SK-N-SH (cell line): ENCODE measurements at regions not wholly inside any gene's neighbourhood (a gene's known extent, or its start where the extent isn't known, plus 50 kb on each side); places are given as distances from the start of the nearest gene placed in this dataset.

ENCODE experiments used
- CTCF ChIA-PET: fragments of 300-600, 350-600 bp; formaldehyde crosslinking; extraction: SDS; loops from one replicate; lab custom pipeline; 2021; lab: Yijun Ruan, JAX
- POLR2A ChIA-PET: fragments of 350-600 bp; sonication (Branson Sonifier 250); formaldehyde crosslinking; extraction: SDS; loops from one replicate; lab custom pipeline; 2020; ENCODE audit warnings: antibody characterized with exemption, inconsistent platforms; lab: Yijun Ruan, JAX
- DNase-seq: peaks from one replicate; pipeline ENCODE4 v3.0.0; 2012
- H2AFZ ChIP-seq: fragments of 200-600 bp; sonication (generic); 2 replicates; pipeline ENCODE4 v1.8.1; 2016; ENCODE audit warnings: antibody characterized with exemption, mild to moderate bottlenecking, low read depth
- H3F3A ChIP-seq: fragments of 200-600 bp; sonication (generic); replicated peaks from 2 replicates; pipeline ENCODE3; 2016; ENCODE audit warnings: antibody characterized with exemption, mild to moderate bottlenecking; ENCODE audit not compliant: insufficient read depth
- H3K27ac ChIP-seq, 2 experiments: fragments of 200-500 bp in 1 of 2; fragments of 200-600 bp in 1 of 2; sonication (Bioruptor generic) in 1 of 2; sonication (generic), shearing (Covaris generic) in 1 of 2; 2 replicates each; pipeline versions ENCODE4 v1.5.1 to v1.6.1; 2014 to 2016; ENCODE audit warnings: low read depth in 2 of 2, inconsistent platforms in 1 of 2, low read length in 1 of 2, mild to moderate bottlenecking in 1 of 2, mixed read lengths in 1 of 2
- H3K27me3 ChIP-seq: fragments of 200-600 bp; sonication (generic), shearing (Covaris generic); 2 replicates; pipeline ENCODE4 v1.6.1; 2016; ENCODE audit warnings: mixed run types; ENCODE audit not compliant: insufficient read depth
- H3K36me3 ChIP-seq, 2 experiments: fragments of 200-500 bp in 1 of 2; fragments of 200-600 bp in 1 of 2; sonication (Bioruptor generic) in 1 of 2; sonication (generic) in 1 of 2; replicated peaks in 1 of 2; 2 replicates each; pipeline versions ENCODE3 to v1.5.1; 2014 to 2016; ENCODE audit warnings: low read length in 1 of 2, mild to moderate bottlenecking in 1 of 2; ENCODE audit not compliant: insufficient read depth in 2 of 2, control insufficient read depth in 1 of 2
- H3K4me1 ChIP-seq, 2 experiments: fragments of 200-500 bp in 1 of 2; fragments of 200-600 bp in 1 of 2; sonication (Bioruptor generic) in 1 of 2; sonication (generic), shearing (Covaris generic) in 1 of 2; 2 replicates each; pipeline versions ENCODE4 v1.5.1 to v1.6.1; 2014 to 2016; ENCODE audit warnings: low read depth in 1 of 2, low read length in 1 of 2, mixed run types in 1 of 2; ENCODE audit not compliant: insufficient read depth in 2 of 2, control insufficient read depth in 1 of 2
- H3K4me2 ChIP-seq: fragments of 200-600 bp; sonication (generic), shearing (Covaris generic); 2 replicates; pipeline ENCODE4 v1.6.1; 2017; ENCODE audit warnings: mixed run types
- H3K4me3 ChIP-seq, 2 experiments: fragments of 200-500 bp in 1 of 2; fragments of 200-600 bp in 1 of 2; sonication (Bioruptor generic) in 1 of 2; sonication (generic), shearing (Covaris generic) in 1 of 2; 2 replicates each; pipeline versions ENCODE4 v1.5.1 to v1.8.1; 2014 to 2016; ENCODE audit warnings: low read depth in 2 of 2, inconsistent platforms in 1 of 2, low read length in 1 of 2, mild to moderate bottlenecking in 1 of 2, mixed read lengths in 1 of 2, moderate library complexity in 1 of 2
- H3K79me2 ChIP-seq: fragments of 200-600 bp; sonication (generic); 2 replicates; pipeline ENCODE4 v1.8.1; 2017; ENCODE audit warnings: mild to moderate bottlenecking; ENCODE audit not compliant: insufficient read depth
- H3K9ac ChIP-seq: fragments of 200-600 bp; sonication (generic); 2 replicates; pipeline ENCODE4 v1.6.1; 2017; ENCODE audit warnings: mixed run types
- H3K9me2 ChIP-seq: fragments of 200-600 bp; sonication (generic); 2 replicates; pipeline ENCODE4 v1.6.1; 2017; ENCODE audit warnings: mixed run types
- H3K9me3 ChIP-seq: fragments of 200-600 bp; sonication (generic); 2 replicates; pipeline ENCODE4 v1.6.1; 2017; ENCODE audit warnings: mixed run types, mild to moderate bottlenecking, moderate library complexity
- H4K20me1 ChIP-seq: fragments of 200-600 bp; sonication (generic); 2 replicates; pipeline ENCODE4 v1.6.1; 2017; ENCODE audit warnings: mild to moderate bottlenecking, mixed run types; ENCODE audit not compliant: insufficient read depth
- CHD2 ChIP-seq: fragments of 150-350 bp; IDR thresholded peaks from 2 replicates; pipeline ENCODE4 v1.6.1; 2018; ENCODE audit warnings: low read length; ENCODE audit not compliant: partially characterized antibody
- EP300 ChIP-seq, 2 experiments: IDR thresholded peaks; 2 replicates each; pipeline versions ENCODE4 v1.4.0 to v1.6.1; 2012; ENCODE audit warnings: borderline replicate concordance in 1 of 2, low read depth in 1 of 2, low read length in 1 of 2
- EZH2phosphoT487 ChIP-seq: fragments of 200-600 bp; sonication (generic); IDR thresholded peaks from 2 replicates; pipeline ENCODE4 v1.6.1; 2017; ENCODE audit warnings: low read depth, mixed run types, mild to moderate bottlenecking, antibody characterized with exemption, moderate library complexity, borderline replicate concordance
- GABPA ChIP-seq: IDR thresholded peaks from 2 replicates; pipeline ENCODE4 v1.4.0; 2012; ENCODE audit warnings: low read depth, mild to moderate bottlenecking
- JUND ChIP-seq: IDR thresholded peaks from 2 replicates; pipeline ENCODE4 v1.4.0; 2012
- NRF1 ChIP-seq: IDR thresholded peaks from 2 replicates; pipeline ENCODE4 v1.6.1; 2012; ENCODE audit warnings: low read depth, mild to moderate bottlenecking, low read length
- RAD21 ChIP-seq: IDR thresholded peaks from 2 replicates; pipeline ENCODE4 v1.6.1; 2012; ENCODE audit warnings: mild to moderate bottlenecking, low read length
- RCOR1 ChIP-seq: fragments of 150-350 bp; IDR thresholded peaks from 2 replicates; pipeline ENCODE4 v1.6.1; 2017; ENCODE audit warnings: antibody characterized with exemption, low read length
- RFX5 ChIP-seq: IDR thresholded peaks from 2 replicates; pipeline ENCODE4 v1.6.1; 2012; ENCODE audit warnings: mild to moderate bottlenecking, improper control_type of control experiment, low read length
- SMC3 ChIP-seq: IDR thresholded peaks from 2 replicates; pipeline ENCODE4 v1.6.1; 2012; ENCODE audit warnings: low read depth, low read length, improper control_type of control experiment
- TAF1 ChIP-seq: IDR thresholded peaks from 2 replicates; pipeline ENCODE4 v1.6.1; 2012; ENCODE audit warnings: low read depth, mild to moderate bottlenecking, low read length, moderate library complexity, borderline replicate concordance
- TEAD4 ChIP-seq: IDR thresholded peaks from 2 replicates; pipeline ENCODE4 v1.4.0; 2012; ENCODE audit warnings: mild to moderate bottlenecking, borderline replicate concordance; ENCODE audit not compliant: insufficient read depth
- YY1 ChIP-seq: IDR thresholded peaks from 2 replicates; pipeline ENCODE4 v1.4.0; 2012; ENCODE audit warnings: low read depth, mild to moderate bottlenecking
- WGBS: methylation state at CpG from one replicate; pipeline ENCODE4 v1.1.6; 2017; ENCODE audit warnings: low lambda C conversion rate; 5-methylcytosine and 5-hydroxymethylcytosine counted together
- TF ChIP-seq, protein P1 (sequence below): fragments of 200-600 bp; sonication (generic); IDR thresholded peaks from 2 replicates; pipeline ENCODE4 v1.6.1; 2017; ENCODE audit warnings: antibody characterized with exemption, mild to moderate bottlenecking, moderate library complexity
- TF ChIP-seq, protein P2 (sequence below): IDR thresholded peaks from 2 replicates; pipeline ENCODE4 v1.4.0; 2012; ENCODE audit warnings: low read depth, borderline replicate concordance

DNA sequence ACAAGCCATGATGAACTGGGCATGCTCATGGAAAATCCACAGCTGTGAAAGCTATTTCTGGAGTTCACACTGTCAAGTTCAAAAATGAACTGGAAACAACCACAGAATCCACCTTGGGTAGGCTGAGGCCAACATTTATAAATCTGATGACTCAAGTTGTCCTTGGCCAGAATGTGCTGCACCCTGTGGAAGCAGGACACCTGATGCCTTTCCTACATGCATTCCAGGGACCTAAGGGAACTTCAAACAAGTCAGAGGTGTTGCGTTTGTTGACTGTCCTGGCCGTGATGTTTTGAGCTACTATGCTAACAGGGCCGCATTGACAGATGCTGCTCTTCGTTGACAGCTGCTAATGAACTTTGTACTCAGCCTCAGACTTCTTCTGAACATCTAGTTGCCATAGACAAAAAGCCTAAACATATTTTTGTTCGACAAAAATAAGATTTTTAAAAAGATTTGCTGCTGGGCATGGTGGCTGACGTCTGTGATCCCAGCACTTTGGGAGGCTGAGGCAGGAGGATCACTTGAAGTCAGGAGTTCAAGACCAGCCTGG is 127.9 kb upstream of the SLC45A1 start:
- TF ChIP-seq RAD21 (no peak), JUND (no peak), RFX5 (no peak)
- TF ChIP-seq, protein P1, sequence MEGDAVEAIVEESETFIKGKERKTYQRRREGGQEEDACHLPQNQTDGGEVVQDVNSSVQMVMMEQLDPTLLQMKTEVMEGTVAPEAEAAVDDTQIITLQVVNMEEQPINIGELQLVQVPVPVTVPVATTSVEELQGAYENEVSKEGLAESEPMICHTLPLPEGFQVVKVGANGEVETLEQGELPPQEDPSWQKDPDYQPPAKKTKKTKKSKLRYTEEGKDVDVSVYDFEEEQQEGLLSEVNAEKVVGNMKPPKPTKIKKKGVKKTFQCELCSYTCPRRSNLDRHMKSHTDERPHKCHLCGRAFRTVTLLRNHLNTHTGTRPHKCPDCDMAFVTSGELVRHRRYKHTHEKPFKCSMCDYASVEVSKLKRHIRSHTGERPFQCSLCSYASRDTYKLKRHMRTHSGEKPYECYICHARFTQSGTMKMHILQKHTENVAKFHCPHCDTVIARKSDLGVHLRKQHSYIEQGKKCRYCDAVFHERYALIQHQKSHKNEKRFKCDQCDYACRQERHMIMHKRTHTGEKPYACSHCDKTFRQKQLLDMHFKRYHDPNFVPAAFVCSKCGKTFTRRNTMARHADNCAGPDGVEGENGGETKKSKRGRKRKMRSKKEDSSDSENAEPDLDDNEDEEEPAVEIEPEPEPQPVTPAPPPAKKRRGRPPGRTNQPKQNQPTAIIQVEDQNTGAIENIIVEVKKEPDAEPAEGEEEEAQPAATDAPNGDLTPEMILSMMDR, result no peak
- ChIA-PET CTCF (no interaction called here), POLR2A (no interaction called here)
- H3K9ac ChIP-seq, result no peak overlapping the region
- no peaks in the 10 kb centered on the region for H3K79me2 ChIP-seq
- DNase-seq, result no peak
- no peak overlapping the region for H3K4me2 ChIP-seq
- H3K9me3 ChIP-seq, result no peaks in the 10 kb centered on the region
- H3K9me2 ChIP-seq, result no peaks in the 10 kb centered on the region
- no peak overlapping the region for H3K27ac ChIP-seq
- H3K4me1 ChIP-seq, result peaks cover 0 to 3% of the 10 kb centered on the region in 2 experiments; a peak in 1 of 4 replicates
- no peaks in the 10 kb centered on the region for H3K36me3 ChIP-seq
- H3K4me3 ChIP-seq, result no peak overlapping the region
- 82% methylated on average over 6 of the region's 6 CpGs for WGBS
- H4K20me1 ChIP-seq, result no peaks in the 10 kb centered on the region
- H3K27me3 ChIP-seq, result no peaks in the 10 kb centered on the region
- no peak overlapping the region for H2AFZ ChIP-seq
- peaks cover 3% of the 10 kb centered on the region for H3F3A ChIP-seq

DNA sequence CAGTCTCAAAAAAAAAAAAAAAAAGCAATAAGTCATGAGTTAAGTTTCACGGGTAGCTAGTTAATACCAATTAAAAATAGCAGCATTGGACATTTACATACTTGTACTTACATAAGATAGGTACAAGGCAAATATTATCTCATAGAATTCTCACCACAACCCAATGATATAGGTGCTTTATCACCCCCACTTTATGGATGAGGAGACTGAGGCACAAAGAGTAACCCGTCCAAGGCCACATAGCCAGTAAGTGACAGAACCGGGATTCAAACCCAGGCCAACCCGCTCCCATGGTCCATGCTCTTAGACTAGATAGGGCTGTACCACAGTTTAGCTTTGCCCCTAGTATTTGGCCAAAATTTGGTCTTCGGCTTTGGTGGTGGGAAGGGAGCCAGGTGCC is 132.5 kb upstream of the SLC45A1 start:
- no peak overlapping the region for H3K9ac ChIP-seq
- H3K36me3 ChIP-seq, result no peaks in the 10 kb centered on the region
- H3K9me2 ChIP-seq, result no peaks in the 10 kb centered on the region
- no peak overlapping the region for H3K4me3 ChIP-seq
- H4K20me1 ChIP-seq, result no peaks in the 10 kb centered on the region
- H3F3A ChIP-seq, result peaks cover 11% of the 10 kb centered on the region
- POLR2A ChIA-PET, result no interaction called here
- no peak for TF ChIP-seq GABPA
- no peak for TF ChIP-seq EZH2phosphoT487
- TF ChIP-seq YY1, result no peak
- no peak for TF ChIP-seq TEAD4
- no peak for TF ChIP-seq NRF1
- no peak for TF ChIP-seq RAD21
- no peak for TF ChIP-seq EP300 (IDR thresholded peaks at IDR 0.05; ENCODE audit: borderline replicate concordance in 1 of 2, low read depth in 1 of 2, low read length in 1 of 2)
- TF ChIP-seq TAF1, result no peak
- TF ChIP-seq, protein P2, sequence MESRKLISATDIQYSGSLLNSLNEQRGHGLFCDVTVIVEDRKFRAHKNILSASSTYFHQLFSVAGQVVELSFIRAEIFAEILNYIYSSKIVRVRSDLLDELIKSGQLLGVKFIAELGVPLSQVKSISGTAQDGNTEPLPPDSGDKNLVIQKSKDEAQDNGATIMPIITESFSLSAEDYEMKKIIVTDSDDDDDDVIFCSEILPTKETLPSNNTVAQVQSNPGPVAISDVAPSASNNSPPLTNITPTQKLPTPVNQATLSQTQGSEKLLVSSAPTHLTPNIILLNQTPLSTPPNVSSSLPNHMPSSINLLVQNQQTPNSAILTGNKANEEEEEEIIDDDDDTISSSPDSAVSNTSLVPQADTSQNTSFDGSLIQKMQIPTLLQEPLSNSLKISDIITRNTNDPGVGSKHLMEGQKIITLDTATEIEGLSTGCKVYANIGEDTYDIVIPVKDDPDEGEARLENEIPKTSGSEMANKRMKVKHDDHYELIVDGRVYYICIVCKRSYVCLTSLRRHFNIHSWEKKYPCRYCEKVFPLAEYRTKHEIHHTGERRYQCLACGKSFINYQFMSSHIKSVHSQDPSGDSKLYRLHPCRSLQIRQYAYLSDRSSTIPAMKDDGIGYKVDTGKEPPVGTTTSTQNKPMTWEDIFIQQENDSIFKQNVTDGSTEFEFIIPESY, result no peak
- no peak for TF ChIP-seq CHD2
- no peak for TF ChIP-seq SMC3
- no peak for TF ChIP-seq RCOR1
- no peaks in the 10 kb centered on the region for H3K4me1 ChIP-seq
- DNase-seq, result no peak
- H3K79me2 ChIP-seq, result no peaks in the 10 kb centered on the region
- H3K9me3 ChIP-seq, result no peaks in the 10 kb centered on the region
- CTCF ChIA-PET, result interaction anchor here (1.1 kb wide), 1 partner anchor 30 kb away, joined by 3 read pairs; no protein-coding TSS in a partner anchor
- no peak overlapping the region for H3K27ac ChIP-seq
- 100% methylated on average over 5 of the region's 5 CpGs for WGBS
- no peaks in the 10 kb centered on the region for H3K27me3 ChIP-seq
- H2AFZ ChIP-seq, result no peak overlapping the region
- H3K4me2 ChIP-seq, result no peak overlapping the region
